ENCODE measurements at regions not wholly inside any gene's neighbourhood (a gene's known extent, or its start where the extent isn't known, plus 50 kb on each side); places are given as distances from the start of the nearest gene placed in this dataset.

DNA sequence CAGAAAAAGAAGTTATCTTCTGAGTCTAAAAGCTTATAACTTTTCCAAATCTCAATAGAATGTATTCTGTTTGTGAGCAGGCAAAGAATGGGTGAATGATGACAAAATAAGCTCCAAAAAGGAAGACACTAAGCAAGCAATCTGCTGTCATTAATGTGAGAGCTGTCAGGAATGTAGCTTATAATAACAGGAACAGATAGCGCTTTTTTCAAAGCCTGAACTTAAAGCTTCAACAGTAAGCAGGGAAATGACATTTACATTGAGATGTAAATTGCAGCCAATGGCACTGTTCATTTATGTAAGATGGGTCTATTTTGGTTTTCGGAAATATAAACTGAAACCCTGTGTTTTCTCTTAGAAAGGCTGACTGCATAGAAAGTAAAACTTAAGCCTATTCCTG is 1005.9 kb downstream of the PDHA2 start:
- Mint-ChIP-seq H3K4me3 (no peak overlapping the region), H3K9me3 (peaks cover 14% of the 10 kb centered on the region), H3K27ac (no peak overlapping the region), H3K36me3 (ENCODE audit: low read depth) (no peaks in the 10 kb centered on the region), H3K4me1 (ENCODE audit: low read depth) (no peaks in the 10 kb centered on the region), H3K27me3 (ENCODE audit: insufficient read depth) (no peaks in the 10 kb centered on the region)
- TF ChIP-seq, protein P1, sequence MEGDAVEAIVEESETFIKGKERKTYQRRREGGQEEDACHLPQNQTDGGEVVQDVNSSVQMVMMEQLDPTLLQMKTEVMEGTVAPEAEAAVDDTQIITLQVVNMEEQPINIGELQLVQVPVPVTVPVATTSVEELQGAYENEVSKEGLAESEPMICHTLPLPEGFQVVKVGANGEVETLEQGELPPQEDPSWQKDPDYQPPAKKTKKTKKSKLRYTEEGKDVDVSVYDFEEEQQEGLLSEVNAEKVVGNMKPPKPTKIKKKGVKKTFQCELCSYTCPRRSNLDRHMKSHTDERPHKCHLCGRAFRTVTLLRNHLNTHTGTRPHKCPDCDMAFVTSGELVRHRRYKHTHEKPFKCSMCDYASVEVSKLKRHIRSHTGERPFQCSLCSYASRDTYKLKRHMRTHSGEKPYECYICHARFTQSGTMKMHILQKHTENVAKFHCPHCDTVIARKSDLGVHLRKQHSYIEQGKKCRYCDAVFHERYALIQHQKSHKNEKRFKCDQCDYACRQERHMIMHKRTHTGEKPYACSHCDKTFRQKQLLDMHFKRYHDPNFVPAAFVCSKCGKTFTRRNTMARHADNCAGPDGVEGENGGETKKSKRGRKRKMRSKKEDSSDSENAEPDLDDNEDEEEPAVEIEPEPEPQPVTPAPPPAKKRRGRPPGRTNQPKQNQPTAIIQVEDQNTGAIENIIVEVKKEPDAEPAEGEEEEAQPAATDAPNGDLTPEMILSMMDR (IDR thresholded peaks at IDR 0.05), result no peak
- no peak for DNase-seq

DNA sequence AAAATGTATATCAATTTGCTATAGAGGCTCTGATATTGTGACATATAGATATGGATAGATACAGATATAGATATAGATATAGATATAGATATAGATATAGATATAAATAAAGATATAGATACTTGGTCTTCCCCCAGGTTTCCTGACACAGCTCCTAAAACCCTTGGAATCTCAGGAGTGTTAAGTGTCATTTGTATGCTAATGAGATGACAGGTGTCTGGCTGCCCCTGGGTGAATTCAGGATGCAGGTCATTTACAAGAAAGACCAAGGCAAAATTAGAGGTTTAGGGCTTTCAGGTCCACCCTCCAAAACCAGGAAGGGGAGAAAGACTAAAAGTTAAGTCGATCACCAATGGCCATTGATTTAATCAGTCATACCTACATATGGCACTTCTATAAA is 1034.8 kb downstream of the PDHA2 start:
- H3K4me3 Mint-ChIP-seq, result no peak overlapping the region
- no peak for DNase-seq
- H3K36me3 Mint-ChIP-seq (ENCODE audit: low read depth), result no peaks in the 10 kb centered on the region; the same call in 1 of the 2 replicates
- peaks cover 20% of the 10 kb centered on the region for H3K9me3 Mint-ChIP-seq
- TF ChIP-seq, protein P1 (IDR thresholded peaks at IDR 0.05), result no peak
- H3K4me1 Mint-ChIP-seq (ENCODE audit: low read depth), result no peaks in the 10 kb centered on the region
- no peak overlapping the region for H3K27ac Mint-ChIP-seq
- no peaks in the 10 kb centered on the region for H3K27me3 Mint-ChIP-seq (ENCODE audit: insufficient read depth)

DNA sequence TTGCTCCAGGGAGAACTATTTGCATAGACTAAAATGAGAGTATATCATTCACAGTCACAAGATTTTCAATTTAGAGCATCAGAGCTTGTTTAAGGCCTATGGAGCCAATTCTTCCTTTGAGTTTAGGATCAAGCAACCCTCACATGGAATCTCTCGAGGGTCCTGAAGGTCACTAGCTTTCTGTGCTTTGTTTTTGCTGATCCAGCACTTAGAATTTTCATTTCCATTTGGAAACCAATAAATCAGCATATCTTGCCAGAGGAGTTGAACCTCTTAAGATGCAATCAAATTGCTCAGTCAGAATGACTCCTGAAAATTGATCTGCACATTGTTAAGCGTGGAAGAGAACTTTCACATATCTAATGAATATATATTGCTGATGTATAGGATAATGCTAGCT is 1039.6 kb downstream of the PDHA2 start:
- no peak for DNase-seq
- TF ChIP-seq, protein P1 (IDR thresholded peaks at IDR 0.05), result no peak
- peaks cover 38% of the 10 kb centered on the region for H3K9me3 Mint-ChIP-seq
- no peaks in the 10 kb centered on the region; the same call in 1 of the 2 replicates for H3K36me3 Mint-ChIP-seq (ENCODE audit: low read depth)
- H3K4me3 Mint-ChIP-seq, result no peak overlapping the region
- no peak overlapping the region for H3K27ac Mint-ChIP-seq
- no peaks in the 10 kb centered on the region for H3K27me3 Mint-ChIP-seq (ENCODE audit: insufficient read depth)
- H3K4me1 Mint-ChIP-seq (ENCODE audit: low read depth), result no peaks in the 10 kb centered on the region

DNA sequence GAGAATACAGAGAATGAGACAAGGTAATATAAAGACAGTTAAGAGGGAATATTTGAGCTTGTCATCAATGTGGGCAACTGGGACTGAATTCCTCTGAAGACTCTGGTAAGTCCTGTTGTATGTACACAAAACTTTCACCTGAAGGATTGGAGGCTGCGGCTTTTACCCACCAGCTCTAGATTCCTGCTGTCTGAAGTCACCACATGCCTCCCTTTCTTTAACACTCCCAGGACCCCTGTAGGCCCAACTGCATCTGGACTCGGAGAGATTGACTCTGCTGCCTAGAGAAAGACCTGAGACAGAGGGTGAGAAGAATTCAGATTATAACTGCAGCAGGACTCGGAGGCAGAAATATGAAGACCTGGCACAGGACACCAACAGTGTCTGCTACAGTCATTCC is 1048.0 kb downstream of the PDHA2 start:
- no peak for DNase-seq
- TF ChIP-seq, protein P1 (IDR thresholded peaks at IDR 0.05), result no peak
- Mint-ChIP-seq H3K27ac (no peak overlapping the region), H3K4me1 (ENCODE audit: low read depth) (no peaks in the 10 kb centered on the region), H3K9me3 (peaks cover 25% of the 10 kb centered on the region), H3K4me3 (no peak overlapping the region), H3K36me3 (ENCODE audit: low read depth) (no peaks in the 10 kb centered on the region), H3K27me3 (ENCODE audit: insufficient read depth) (no peaks in the 10 kb centered on the region)

DNA sequence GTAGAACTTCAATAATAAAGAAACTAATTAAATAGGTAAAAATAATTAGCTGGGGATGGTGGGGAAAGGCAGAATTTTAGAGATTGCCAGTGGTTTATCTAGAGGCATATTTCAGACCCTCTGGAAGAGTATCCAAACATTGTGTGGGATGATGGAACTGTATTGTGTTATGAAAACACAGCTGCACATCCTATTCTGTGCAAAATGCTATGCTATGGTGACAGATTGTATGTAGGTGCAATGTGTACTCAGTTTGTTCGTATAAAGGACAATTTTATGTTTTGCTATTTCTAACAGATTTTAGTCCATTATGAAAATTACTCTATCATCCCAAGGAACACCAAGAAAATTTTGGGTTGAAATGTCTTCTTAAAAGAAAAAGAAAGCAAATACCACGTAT is 1054.7 kb downstream of the PDHA2 start:
- H3K27me3 Mint-ChIP-seq (ENCODE audit: insufficient read depth), result no peaks in the 10 kb centered on the region
- TF ChIP-seq, protein P1 (IDR thresholded peaks at IDR 0.05), result no peak
- DNase-seq, result no peak
- no peak overlapping the region for H3K27ac Mint-ChIP-seq
- H3K4me1 Mint-ChIP-seq (ENCODE audit: low read depth), result no peaks in the 10 kb centered on the region
- H3K36me3 Mint-ChIP-seq (ENCODE audit: low read depth), result no peaks in the 10 kb centered on the region
- H3K4me3 Mint-ChIP-seq, result no peak overlapping the region
- peaks cover 25% of the 10 kb centered on the region for H3K9me3 Mint-ChIP-seq

DNA sequence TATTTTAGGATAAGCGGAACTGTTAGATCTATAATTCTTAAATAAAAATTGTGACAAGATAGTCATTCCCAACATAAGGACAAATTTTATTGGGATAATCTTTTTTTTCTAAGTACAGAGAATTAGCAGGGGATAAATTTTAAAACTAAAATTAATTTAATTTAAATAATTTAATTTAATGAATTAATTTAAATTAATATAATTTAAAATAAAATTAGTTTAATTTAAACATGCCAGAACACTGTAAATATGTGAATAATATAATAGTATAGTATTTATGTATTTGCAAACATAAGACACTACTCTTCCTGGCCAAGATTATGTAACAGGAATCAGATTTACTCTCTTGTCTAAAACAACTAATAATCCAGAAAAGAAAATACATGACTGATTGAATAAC is 1055.9 kb downstream of the PDHA2 start:
- Mint-ChIP-seq H3K4me1 (ENCODE audit: low read depth) (no peaks in the 10 kb centered on the region), H3K27me3 (ENCODE audit: insufficient read depth) (no peaks in the 10 kb centered on the region), H3K36me3 (ENCODE audit: low read depth) (no peaks in the 10 kb centered on the region), H3K9me3 (peaks cover 20% of the 10 kb centered on the region), H3K4me3 (no peak overlapping the region), H3K27ac (no peak overlapping the region)
- DNase-seq, result no peak
- TF ChIP-seq, protein P1 (IDR thresholded peaks at IDR 0.05), result no peak
